Astrocyte (in vitro differentiated cells and primary cell): ENCODE measurements at regions not wholly inside any gene's neighbourhood (a gene's known extent, or its start where the extent isn't known, plus 50 kb on each side); places are given as distances from the start of the nearest gene placed in this dataset.

ENCODE experiments used
- EZH2 ChIP-seq: IDR thresholded peaks from 2 replicates; pipeline ENCODE4 v1.6.1; 2012; ENCODE audit warnings: mild to moderate bottlenecking, low read length, inconsistent platforms; ENCODE audit not compliant: insufficient read depth
- TF ChIP-seq, protein P1 (sequence below): IDR thresholded peaks from 2 replicates; pipeline ENCODE4 v1.5.1; 2011; ENCODE audit warnings: low read depth, mild to moderate bottlenecking, inconsistent platforms, low read length, moderate library complexity; ENCODE audit not compliant: insufficient read depth

DNA sequence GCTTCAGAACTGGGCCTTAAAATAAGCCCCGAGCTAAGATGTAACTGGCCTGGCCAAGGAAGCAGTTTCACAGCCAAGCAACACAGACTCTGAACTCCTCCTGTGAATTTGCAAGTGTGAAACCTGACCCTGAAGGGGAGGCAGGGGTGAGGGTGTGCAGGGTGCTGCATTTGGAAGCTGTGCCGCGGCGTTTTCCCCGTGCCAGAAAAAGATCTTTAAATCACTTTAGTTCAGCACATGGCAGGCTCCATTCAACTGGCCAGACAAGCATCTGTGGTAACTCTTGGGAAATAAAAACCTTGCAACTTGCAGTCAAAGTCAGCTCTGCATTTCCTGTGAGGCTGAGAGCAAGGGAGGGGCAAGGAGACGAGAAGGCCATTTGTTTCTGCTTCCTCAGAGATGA lies 209.3 kb upstream of the SOX11 start:
- TF ChIP-seq, protein P1, sequence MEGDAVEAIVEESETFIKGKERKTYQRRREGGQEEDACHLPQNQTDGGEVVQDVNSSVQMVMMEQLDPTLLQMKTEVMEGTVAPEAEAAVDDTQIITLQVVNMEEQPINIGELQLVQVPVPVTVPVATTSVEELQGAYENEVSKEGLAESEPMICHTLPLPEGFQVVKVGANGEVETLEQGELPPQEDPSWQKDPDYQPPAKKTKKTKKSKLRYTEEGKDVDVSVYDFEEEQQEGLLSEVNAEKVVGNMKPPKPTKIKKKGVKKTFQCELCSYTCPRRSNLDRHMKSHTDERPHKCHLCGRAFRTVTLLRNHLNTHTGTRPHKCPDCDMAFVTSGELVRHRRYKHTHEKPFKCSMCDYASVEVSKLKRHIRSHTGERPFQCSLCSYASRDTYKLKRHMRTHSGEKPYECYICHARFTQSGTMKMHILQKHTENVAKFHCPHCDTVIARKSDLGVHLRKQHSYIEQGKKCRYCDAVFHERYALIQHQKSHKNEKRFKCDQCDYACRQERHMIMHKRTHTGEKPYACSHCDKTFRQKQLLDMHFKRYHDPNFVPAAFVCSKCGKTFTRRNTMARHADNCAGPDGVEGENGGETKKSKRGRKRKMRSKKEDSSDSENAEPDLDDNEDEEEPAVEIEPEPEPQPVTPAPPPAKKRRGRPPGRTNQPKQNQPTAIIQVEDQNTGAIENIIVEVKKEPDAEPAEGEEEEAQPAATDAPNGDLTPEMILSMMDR: no peak
- TF ChIP-seq EZH2: no peak
